Suprapubic skin (tissue), 4 donors: ENCODE measurements at regions not wholly inside any gene's neighbourhood (a gene's known extent, or its start where the extent isn't known, plus 50 kb on each side); places are given as distances from the start of the nearest gene placed in this dataset.
A peak's percentile ranks its signal among the peaks of the same experiment; 100 is the strongest.

ENCODE experiments used
- DNase-seq, 2 donors: peaks; one replicate each; pipeline ENCODE4 v3.0.0-alpha.2; 2019; ENCODE audit warnings: low spot score in 2 of 2
- H3K27ac ChIP-seq: fragments of 200-600 bp; sonication (generic); one replicate; pipeline ENCODE4 v1.5.1; 2019
- H3K27me3 ChIP-seq: fragments of 200-600 bp; sonication (generic); one replicate; pipeline ENCODE4 v1.5.1; 2019
- H3K36me3 ChIP-seq: fragments of 200-600 bp; sonication (generic); one replicate; pipeline ENCODE4 v1.5.1; 2019
- H3K4me1 ChIP-seq: fragments of 200-600 bp; sonication (generic); one replicate; pipeline ENCODE4 v1.5.1; 2019
- H3K4me3 ChIP-seq: fragments of 200-600 bp; sonication (generic); one replicate; pipeline ENCODE4 v1.5.1; 2019; ENCODE audit warnings: mild to moderate bottlenecking
- H3K9me3 ChIP-seq: fragments of 200-600 bp; sonication (generic); one replicate; pipeline ENCODE4 v1.5.1; 2019
- EP300 ChIP-seq: sonication (generic); formaldehyde crosslinking; IDR thresholded peaks from one replicate; pipeline ENCODE4 v1.6.1; 2017; ENCODE audit warnings: antibody characterized with exemption
- POLR2A ChIP-seq, 2 donors: fragments of 450-650 bp; IDR thresholded peaks; one replicate each; pipeline ENCODE4 v1.6.1; 2017; ENCODE audit warnings: antibody characterized with exemption in 2 of 2, mild to moderate bottlenecking in 2 of 2, moderate library complexity in 2 of 2
- POLR2AphosphoS5 ChIP-seq, 3 donors: sonication (generic); formaldehyde crosslinking; IDR thresholded peaks; one replicate each; pipeline ENCODE4 v1.6.1; 2017; ENCODE audit warnings: antibody characterized with exemption in 3 of 3
- WGBS: methylation state at CpG from one replicate; pipeline ENCODE4 v1.1.5; 2018; 5-methylcytosine and 5-hydroxymethylcytosine counted together
- TF ChIP-seq, protein P1 (sequence below), 2 donors: fragments of 200-600 bp in 1 of 2; fragments of 450-650 bp in 1 of 2; sonication (generic) in 1 of 2; IDR thresholded peaks; one replicate each; pipeline ENCODE4 v1.5.1; 2016 to 2019; ENCODE audit warnings: antibody characterized with exemption in 2 of 2, mild to moderate bottlenecking in 1 of 2, moderate library complexity in 1 of 2

GRCh38 chr5:67281874-67282273, 85.3 kb upstream of the CD180 start:
- Histone ChIP-seq H3K27me3 (no peaks in the 10 kb centered on the region), H3K4me1 (peaks cover 6% of the 10 kb centered on the region), H3K36me3 (no peaks in the 10 kb centered on the region), H3K27ac (no peak overlapping the region), H3K4me3 (no peak overlapping the region), H3K9me3 (no peaks in the 10 kb centered on the region)
- DNase-seq = no peak
- TF ChIP-seq POLR2A (IDR thresholded peaks at IDR 0.05) (no peak), EP300 (no peak)
- 68% methylated on average over 2 of the region's 2 CpGs for WGBS

DNA sequence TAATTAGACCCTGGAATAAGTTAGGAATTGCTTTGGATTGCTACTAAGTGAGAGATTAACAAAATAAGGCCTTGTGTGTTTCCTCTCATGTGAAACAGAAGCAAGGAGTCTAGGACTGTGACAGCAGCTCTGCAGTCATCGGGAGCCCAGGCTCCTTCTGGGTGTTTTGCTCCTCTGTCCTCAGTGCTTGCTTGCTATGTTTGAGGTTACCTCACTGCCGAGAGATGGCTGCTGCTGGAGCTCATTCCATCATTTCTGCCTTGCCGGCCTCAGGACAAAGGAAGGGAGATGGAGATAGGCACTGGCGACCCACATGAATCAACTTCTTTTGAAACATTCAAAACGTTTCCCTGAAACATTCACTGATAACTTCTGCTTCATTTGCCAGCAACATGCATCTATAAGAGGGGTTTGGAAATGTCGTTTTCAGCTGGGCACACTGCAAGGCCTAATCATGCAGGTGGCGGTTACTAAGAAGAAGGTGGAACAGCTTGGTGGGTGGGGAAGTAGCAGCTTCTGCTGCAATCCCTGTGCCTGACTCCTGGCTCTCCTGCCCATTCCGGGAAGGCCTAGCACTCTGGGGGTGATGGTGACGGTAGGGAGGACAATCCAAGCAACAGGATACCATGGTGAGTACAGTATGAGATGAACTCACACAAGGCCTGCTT, 77.2 kb upstream of the CD180 start:
- Histone ChIP-seq H3K27me3 (no peaks in the 10 kb centered on the region), H3K27ac (no peak overlapping the region), H3K9me3 (no peaks in the 10 kb centered on the region), H3K4me1 (peaks cover 30% of the 10 kb centered on the region), H3K36me3 (no peaks in the 10 kb centered on the region), H3K4me3 (no peak overlapping the region)
- TF ChIP-seq, protein P1, sequence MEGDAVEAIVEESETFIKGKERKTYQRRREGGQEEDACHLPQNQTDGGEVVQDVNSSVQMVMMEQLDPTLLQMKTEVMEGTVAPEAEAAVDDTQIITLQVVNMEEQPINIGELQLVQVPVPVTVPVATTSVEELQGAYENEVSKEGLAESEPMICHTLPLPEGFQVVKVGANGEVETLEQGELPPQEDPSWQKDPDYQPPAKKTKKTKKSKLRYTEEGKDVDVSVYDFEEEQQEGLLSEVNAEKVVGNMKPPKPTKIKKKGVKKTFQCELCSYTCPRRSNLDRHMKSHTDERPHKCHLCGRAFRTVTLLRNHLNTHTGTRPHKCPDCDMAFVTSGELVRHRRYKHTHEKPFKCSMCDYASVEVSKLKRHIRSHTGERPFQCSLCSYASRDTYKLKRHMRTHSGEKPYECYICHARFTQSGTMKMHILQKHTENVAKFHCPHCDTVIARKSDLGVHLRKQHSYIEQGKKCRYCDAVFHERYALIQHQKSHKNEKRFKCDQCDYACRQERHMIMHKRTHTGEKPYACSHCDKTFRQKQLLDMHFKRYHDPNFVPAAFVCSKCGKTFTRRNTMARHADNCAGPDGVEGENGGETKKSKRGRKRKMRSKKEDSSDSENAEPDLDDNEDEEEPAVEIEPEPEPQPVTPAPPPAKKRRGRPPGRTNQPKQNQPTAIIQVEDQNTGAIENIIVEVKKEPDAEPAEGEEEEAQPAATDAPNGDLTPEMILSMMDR (IDR thresholded peaks at IDR 0.05) = no peak
- no peak for TF ChIP-seq EP300
- no peak for TF ChIP-seq POLR2AphosphoS5 (IDR thresholded peaks at IDR 0.05)
- no peak for TF ChIP-seq POLR2A (IDR thresholded peaks at IDR 0.05)
- DNase-seq = no peak
- WGBS = 89% methylated on average over 9 of the region's 9 CpGs

GRCh38 chr5:67272453-67273130, 76.0 kb upstream of the CD180 start:
- H3K4me1 ChIP-seq = peaks cover 42% of the 10 kb centered on the region
- H3K4me3 ChIP-seq = no peak overlapping the region
- no peaks in the 10 kb centered on the region for H3K27me3 ChIP-seq
- peak overlapping the region; percentile 6 for H3K27ac ChIP-seq
- TF ChIP-seq POLR2A (IDR thresholded peaks at IDR 0.05) = no peak
- no peak for TF ChIP-seq POLR2AphosphoS5 (IDR thresholded peaks at IDR 0.05)
- no peak for TF ChIP-seq EP300
- H3K9me3 ChIP-seq = no peaks in the 10 kb centered on the region
- no peaks in the 10 kb centered on the region for H3K36me3 ChIP-seq
- no peak for DNase-seq
- 42% methylated on average over 7 of the region's 7 CpGs for WGBS

GRCh38 chr5:67268231-67269021, 71.8 kb upstream of the CD180 start:
- WGBS = 16% methylated on average over 10 of the region's 10 CpGs
- TF ChIP-seq EP300 (peak; percentile 76), POLR2AphosphoS5 (IDR thresholded peaks at IDR 0.05) (peak in 2 of 3 donors; percentile 65 to 82), POLR2A (IDR thresholded peaks at IDR 0.05) (no peak)
- TF ChIP-seq, protein P1 (IDR thresholded peaks at IDR 0.05) = no peak
- H3K4me3 ChIP-seq = no peak overlapping the region

DNA sequence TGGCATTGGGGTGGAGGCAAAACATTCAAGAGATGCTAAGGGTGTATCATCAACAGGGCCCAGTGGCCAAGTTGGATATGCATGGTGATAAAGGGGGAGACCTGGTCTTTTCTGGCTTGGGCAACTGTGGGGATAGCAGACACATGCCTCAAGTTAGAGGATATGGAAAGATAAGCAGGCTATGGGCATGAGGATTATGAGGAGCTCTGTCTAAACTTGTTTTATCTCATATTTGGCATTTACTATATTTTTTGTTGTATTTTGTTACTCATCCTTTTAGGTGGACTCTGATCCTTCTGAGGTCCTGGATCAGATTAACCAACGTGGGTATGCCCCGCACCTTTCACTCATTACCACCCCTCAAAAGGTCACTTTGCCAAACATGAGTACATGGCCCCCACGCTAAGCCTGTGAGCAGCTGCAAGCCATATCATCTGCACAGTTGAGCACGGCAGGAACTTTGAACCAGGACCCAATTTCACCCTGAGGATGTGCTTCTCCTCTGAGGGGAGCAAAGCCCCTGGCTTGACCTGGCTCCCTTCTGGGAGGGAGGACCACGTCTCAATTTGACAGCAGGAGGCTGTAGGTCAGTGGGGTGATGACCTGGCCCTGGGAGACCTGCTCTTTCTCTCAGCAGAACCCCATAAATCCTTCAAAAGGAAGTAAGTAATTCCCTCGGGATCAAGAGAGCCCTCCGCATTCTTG, 71.1 kb upstream of the CD180 start:
- Histone ChIP-seq H3K27me3 (no peaks in the 10 kb centered on the region), H3K4me1 (peaks cover 56% of the 10 kb centered on the region), H3K27ac (peak overlapping the region; percentile 93), H3K4me3 (no peak overlapping the region), H3K9me3 (no peaks in the 10 kb centered on the region), H3K36me3 (no peaks in the 10 kb centered on the region)
- TF ChIP-seq EP300 (no peak), POLR2A (IDR thresholded peaks at IDR 0.05) (no peak), POLR2AphosphoS5 (IDR thresholded peaks at IDR 0.05) (peak in 1 of 3 donors; percentile 10)
- WGBS = 33% methylated on average over 7 of the region's 7 CpGs
- no peak for DNase-seq

More at GRCh38 chr5:67268231-67269021, 71.8 kb upstream of the CD180 start:
- Histone ChIP-seq H3K27me3 (no peaks in the 10 kb centered on the region), H3K4me1 (peaks cover 62% of the 10 kb centered on the region), H3K9me3 (no peaks in the 10 kb centered on the region), H3K36me3 (no peaks in the 10 kb centered on the region), H3K27ac (peak overlapping the region; percentile 93)
- peak; percentile 84 for DNase-seq

DNA sequence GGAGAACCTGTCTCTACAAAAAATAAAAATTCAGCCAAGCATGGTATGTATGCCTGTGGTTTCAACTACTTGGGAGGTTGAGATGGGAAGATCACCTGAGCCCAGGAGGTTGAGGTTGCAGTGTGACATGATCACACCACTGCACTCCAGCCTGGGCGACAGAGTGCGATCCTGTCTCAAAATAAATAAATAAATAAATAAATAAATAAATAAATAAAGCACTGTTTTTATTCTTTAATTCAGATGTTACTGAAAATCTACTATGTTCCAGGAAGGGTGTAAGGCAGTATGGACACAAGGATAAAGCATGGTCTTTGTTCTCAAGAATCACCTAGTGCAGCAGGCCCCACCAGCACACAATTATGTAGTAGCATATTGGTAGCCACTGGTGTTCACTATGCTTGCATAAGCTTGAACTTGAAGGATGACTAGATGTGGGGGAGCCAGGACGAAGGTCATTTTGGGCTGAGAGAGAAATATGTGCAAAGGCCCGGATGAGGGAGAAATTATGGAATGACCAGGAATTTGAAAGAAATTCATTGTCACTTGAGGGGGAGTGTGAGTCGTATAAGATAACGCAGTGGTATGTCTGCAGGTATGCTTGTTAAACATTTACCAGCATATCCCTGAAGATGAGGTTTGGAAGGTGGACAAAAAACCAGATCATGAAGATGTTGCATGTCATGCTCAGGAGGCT, 70.2 kb upstream of the CD180 start:
- TF ChIP-seq EP300 (no peak), POLR2A (IDR thresholded peaks at IDR 0.05) (no peak), POLR2AphosphoS5 (IDR thresholded peaks at IDR 0.05) (no peak)
- TF ChIP-seq, protein P1 (IDR thresholded peaks at IDR 0.05) = no peak
- Histone ChIP-seq H3K4me1 (peaks cover 48% of the 10 kb centered on the region), H3K36me3 (no peaks in the 10 kb centered on the region), H3K9me3 (no peaks in the 10 kb centered on the region), H3K4me3 (no peak overlapping the region), H3K27me3 (no peaks in the 10 kb centered on the region), H3K27ac (peak overlapping the region; percentile 93)
- 95% methylated on average over 6 of the region's 6 CpGs for WGBS
- no peak for DNase-seq
